ENCODE measurements at regions not wholly inside any gene's neighbourhood (a gene's known extent, or its start where the extent isn't known, plus 50 kb on each side); places are given as distances from the start of the nearest gene placed in this dataset.

GRCh38 chr5:18052569-18052968, 418.3 kb downstream of the TAF11L14 start:
- DNase-seq, result no peak

GRCh38 chr5:18057725-18058124, 423.5 kb downstream of the TAF11L14 start:
- no peak for DNase-seq

DNA sequence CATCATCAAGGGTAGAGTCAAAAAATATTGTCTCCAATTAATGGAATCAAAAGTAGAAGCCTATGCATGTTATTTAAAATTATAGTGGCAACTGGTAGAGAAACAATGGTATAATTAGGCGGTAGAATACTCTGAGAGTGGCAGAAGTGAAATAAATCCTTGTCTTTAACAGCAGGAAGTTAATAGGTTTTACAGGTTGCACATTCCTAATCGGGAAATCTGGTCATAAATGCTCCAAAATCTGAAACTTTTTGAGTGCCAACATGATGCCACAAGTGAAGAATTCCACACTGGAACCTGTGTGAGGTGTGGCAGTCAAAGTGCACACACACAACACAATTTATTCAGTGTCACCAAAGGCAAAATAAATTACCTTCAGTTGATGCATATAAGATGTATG, 433.4 kb downstream of the TAF11L14 start:
- no peak for DNase-seq

- DNase-seq, result no peak
Measured at GRCh38 chr5:18068826-18069225, 434.6 kb downstream of the TAF11L14 start.

DNA sequence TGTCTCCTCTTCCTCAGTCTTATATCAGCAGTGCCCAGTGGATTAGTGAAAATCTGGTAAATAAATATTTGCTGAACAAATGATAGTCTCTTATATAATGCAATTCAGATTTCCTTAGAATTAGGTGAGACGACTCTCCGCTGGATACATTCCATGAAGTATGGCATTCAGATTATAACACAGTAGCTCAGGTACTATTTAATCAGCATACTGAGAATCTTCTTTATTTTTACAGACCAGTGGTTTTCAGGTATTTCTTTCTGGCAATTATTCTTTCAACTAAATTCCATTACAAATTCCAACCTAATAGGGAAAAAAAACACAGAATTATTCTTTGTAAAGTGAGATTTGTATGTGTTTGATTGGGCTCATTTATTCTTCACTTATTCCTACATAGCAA, 435.5 kb downstream of the TAF11L14 start:
- no peak for DNase-seq

DNA sequence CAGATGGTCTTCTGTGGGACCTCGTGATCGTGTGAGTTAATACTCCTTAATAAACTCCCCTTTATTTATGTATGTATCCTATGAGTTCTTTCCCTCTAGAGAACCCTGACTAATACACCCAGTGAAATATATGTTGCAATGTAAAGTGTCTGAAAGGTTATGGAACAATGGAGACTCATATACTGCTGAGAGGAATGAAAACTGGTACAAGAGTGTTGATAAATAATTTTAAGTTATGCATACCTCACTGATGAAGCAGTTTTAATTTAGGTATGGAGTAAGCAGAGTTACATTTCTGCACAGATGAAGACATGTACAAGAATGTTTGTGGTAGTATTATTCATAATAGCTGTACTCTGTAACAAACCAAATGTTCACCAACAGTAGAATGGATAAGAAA, 438.3 kb downstream of the TAF11L14 start:
- DNase-seq, result no peak

- DNase-seq, result no peak
Measured at GRCh38 chr5:18074961-18075360, 440.7 kb downstream of the TAF11L14 start.

GRCh38 chr5:18078157-18078556, 443.9 kb downstream of the TAF11L14 start:
- no peak for DNase-seq

- no peak for DNase-seq
Measured at GRCh38 chr5:18079831-18080230, 445.6 kb downstream of the TAF11L14 start.

- DNase-seq, result no peak
Measured at GRCh38 chr5:18088020-18088579, 453.8 kb downstream of the TAF11L14 start.

DNA sequence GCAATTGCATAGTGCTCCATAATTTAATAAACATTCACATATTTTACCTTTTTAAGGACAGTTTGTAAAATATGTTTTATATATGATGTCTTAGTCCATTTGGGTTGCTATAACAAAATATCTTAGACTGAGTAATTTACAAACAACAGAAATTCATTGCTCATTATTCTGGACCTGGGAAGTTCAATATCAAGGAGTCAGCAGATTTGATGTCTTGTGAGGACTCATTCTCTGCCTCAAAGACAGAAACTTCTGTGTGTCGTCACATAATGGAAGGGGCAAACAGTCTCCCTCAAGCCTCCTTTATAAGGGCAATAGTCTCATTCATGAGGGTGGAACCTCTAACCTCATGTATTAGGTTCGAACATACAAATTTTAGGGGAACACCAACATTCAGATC, 455.9 kb downstream of the TAF11L14 start:
- DNase-seq, result no peak

DNA sequence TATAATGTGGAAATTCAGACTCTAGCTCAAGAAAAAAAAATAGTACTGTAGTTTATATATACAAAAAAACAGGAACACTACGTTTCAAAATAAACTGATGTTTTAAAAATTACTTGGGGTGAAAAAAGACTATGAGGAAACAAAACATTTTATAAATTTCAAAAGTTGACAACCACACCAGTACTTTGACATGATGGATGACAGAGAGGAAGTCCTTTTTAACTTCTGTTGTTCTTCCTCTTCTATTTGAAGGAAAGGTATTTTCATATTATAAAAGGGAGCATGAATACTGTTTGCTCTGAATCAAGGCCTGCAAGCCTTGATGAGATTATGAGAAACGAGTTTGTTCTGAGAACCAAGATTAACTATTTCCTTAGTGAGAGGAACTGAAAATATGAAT, 456.9 kb downstream of the TAF11L14 start:
- no peak for DNase-seq

DNA sequence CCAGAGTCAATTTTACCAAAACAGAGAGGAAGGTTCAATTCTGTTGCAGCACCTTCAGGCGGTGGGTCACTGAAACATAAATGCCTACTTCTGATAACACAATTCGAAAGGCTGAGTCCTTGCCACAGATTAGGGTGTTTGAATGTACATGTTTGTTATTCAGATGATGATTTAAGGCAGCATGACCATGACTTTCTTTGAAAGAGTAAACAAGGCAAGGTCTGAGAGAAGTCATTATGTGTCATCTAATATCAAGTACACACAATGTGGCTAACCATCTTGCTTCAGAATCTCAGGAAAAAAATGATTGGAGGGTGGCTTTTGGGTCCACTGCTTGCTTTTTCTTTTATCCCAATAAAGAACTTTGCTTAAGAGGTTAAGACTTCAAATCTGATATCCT, 457.5 kb downstream of the TAF11L14 start:
- DNase-seq, result no peak

DNA sequence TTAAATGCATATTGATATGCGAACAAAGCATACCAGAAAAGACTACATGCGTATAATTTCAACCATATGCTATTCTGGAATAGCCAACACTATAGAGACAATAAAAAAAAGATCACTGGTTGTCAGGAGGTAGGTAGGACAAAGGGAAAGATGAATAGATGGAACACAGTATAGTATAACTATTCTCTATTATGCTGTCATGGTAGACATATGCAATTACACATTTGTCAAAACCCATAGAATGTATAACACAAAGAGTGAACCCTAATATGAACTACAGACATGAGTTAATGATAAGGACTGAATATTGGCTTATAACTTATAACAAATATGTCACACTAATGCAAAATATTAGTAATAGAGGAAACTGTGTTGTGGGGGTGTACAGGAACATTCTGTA, 460.8 kb downstream of the TAF11L14 start:
- no peak for DNase-seq

GRCh38 chr5:18097817-18098216, 463.6 kb downstream of the TAF11L14 start:
- no peak for DNase-seq

- no peak for DNase-seq
Measured at GRCh38 chr5:18098691-18099090, 464.4 kb downstream of the TAF11L14 start.

GRCh38 chr5:18099261-18099660, 465.0 kb downstream of the TAF11L14 start:
- no peak for DNase-seq

GRCh38 chr5:18101532-18101931, 467.3 kb downstream of the TAF11L14 start:
- DNase-seq, result no peak

- DNase-seq, result no peak
Measured at GRCh38 chr5:18102733-18103132, 468.5 kb downstream of the TAF11L14 start.

- no peak for DNase-seq
Measured at GRCh38 chr5:18105449-18105848, 471.2 kb downstream of the TAF11L14 start.

- no peak for DNase-seq
Measured at GRCh38 chr5:18111906-18112465, 477.7 kb downstream of the TAF11L14 start.

- DNase-seq, result no peak
Measured at GRCh38 chr5:18113721-18114120, 479.5 kb downstream of the TAF11L14 start.

- no peak for DNase-seq
Measured at GRCh38 chr5:18114151-18114757, 480.0 kb downstream of the TAF11L14 start.

- no peak for DNase-seq
Measured at GRCh38 chr5:18117968-18118367, 483.7 kb downstream of the TAF11L14 start.

Measured in NCI-H187 (cell line).